Sigmoid colon (tissue), 6 donors: ENCODE measurements at regions not wholly inside any gene's neighbourhood (a gene's known extent, or its start where the extent isn't known, plus 50 kb on each side); places are given as distances from the start of the nearest gene placed in this dataset.

Experiments
- DNase-seq: peaks from one replicate; pipeline ENCODE4 v3.0.0-alpha.2; 2019
- H3K27ac ChIP-seq, 4 donors: fragments of 200-600 bp; sonication (generic); one replicate each; pipeline ENCODE4 v1.5.1; 2016 to 2019; ENCODE audit warnings: mild to moderate bottlenecking in 1 of 4
- H3K27me3 ChIP-seq, 3 donors: fragments of 200-600 bp; sonication (generic); one replicate each; pipeline ENCODE4 v1.5.1; 2019; ENCODE audit warnings: mild to moderate bottlenecking in 1 of 3
- H3K36me3 ChIP-seq, 4 donors: fragments of 200-600 bp; sonication (generic); one replicate each; pipeline ENCODE4 v1.5.1; 2016 to 2019
- H3K4me1 ChIP-seq, 4 donors: fragments of 200-600 bp; sonication (generic); one replicate each; pipeline ENCODE4 v1.5.1; 2017 to 2019
- H3K4me3 ChIP-seq, 4 donors: fragments of 200-600 bp; sonication (generic); one replicate each; pipeline ENCODE4 v1.5.1; 2017 to 2019; ENCODE audit warnings: mild to moderate bottlenecking in 2 of 4, moderate library complexity in 1 of 4
- H3K9me3 ChIP-seq, 4 donors: fragments of 200-600 bp in 3 of 4; sonication (generic) in 3 of 4; one replicate each; pipeline versions ENCODE4 v1.5.1 to v1.6.1; 2013 to 2019
- EP300 ChIP-seq, 4 donors: sonication (generic); formaldehyde crosslinking; IDR thresholded peaks; one replicate each; pipeline ENCODE4 v1.6.1; 2017; ENCODE audit warnings: antibody characterized with exemption in 4 of 4
- POLR2A ChIP-seq, 2 donors: fragments of 450-650 bp; IDR thresholded peaks; one replicate each; pipeline ENCODE4 v1.6.1; 2016; ENCODE audit warnings: antibody characterized with exemption in 2 of 2, mild to moderate bottlenecking in 2 of 2, moderate library complexity in 2 of 2
- POLR2AphosphoS5 ChIP-seq, 4 donors: sonication (generic); formaldehyde crosslinking; IDR thresholded peaks; one replicate each; pipeline ENCODE4 v1.6.1; 2017; ENCODE audit warnings: antibody characterized with exemption in 4 of 4
- WGBS, 2 donors: extraction: QIAGEN DNeasy Blood & Tissue Kit; methylation state at CpG; one replicate each; pipeline ENCODE4 v1.1.7; 2013; 5-methylcytosine and 5-hydroxymethylcytosine counted together
- intact Hi-C: fragments of 100-400 bp; cut with DNase I; formaldehyde crosslinking; loops from one replicate; pipeline ENCODE4 v1.15.1; 2023
- TF ChIP-seq, protein P1 (sequence below), 4 experiments: fragments of 450-650 bp in 3 of 4; fragments of 200-600 bp in 1 of 4; IDR thresholded peaks; one replicate each; pipeline ENCODE4 v1.5.1; 2016 to 2019; ENCODE audit warnings: antibody characterized with exemption in 4 of 4, mild to moderate bottlenecking in 3 of 4, moderate library complexity in 2 of 4
- donor health status: healthy with polysubstance abuse.
- donor health status: healthy.

DNA sequence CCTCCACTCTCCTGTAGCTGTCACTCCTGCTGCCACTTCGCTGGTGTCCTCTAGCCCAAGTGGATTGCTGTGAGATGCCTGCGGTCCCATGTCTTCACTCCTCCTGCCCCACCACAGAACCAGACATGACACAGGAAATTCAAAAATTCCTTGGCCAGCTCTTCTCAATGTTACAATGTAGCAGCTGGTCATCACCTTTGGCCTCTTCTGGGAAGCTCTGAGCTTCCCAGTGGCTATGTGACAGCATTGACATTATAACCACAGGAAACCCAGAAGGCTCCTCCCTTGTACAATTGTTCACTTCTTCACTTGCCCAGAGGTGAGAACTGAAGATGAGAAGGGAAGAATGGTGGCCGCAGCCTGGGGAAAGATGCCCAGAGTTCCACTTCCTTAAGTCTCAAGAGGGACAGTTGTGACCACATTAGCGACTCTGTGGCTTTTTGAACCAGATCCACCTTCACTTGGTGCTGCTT, 76.1 kb upstream of the NAA20 start:
- TF ChIP-seq POLR2A (IDR thresholded peaks at IDR 0.05): no peak
- TF ChIP-seq, protein P1, sequence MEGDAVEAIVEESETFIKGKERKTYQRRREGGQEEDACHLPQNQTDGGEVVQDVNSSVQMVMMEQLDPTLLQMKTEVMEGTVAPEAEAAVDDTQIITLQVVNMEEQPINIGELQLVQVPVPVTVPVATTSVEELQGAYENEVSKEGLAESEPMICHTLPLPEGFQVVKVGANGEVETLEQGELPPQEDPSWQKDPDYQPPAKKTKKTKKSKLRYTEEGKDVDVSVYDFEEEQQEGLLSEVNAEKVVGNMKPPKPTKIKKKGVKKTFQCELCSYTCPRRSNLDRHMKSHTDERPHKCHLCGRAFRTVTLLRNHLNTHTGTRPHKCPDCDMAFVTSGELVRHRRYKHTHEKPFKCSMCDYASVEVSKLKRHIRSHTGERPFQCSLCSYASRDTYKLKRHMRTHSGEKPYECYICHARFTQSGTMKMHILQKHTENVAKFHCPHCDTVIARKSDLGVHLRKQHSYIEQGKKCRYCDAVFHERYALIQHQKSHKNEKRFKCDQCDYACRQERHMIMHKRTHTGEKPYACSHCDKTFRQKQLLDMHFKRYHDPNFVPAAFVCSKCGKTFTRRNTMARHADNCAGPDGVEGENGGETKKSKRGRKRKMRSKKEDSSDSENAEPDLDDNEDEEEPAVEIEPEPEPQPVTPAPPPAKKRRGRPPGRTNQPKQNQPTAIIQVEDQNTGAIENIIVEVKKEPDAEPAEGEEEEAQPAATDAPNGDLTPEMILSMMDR (IDR thresholded peaks at IDR 0.05): no peak
- no peak for TF ChIP-seq EP300 (IDR thresholded peaks at IDR 0.05)
- no peak for TF ChIP-seq POLR2AphosphoS5 (IDR thresholded peaks at IDR 0.05)
- WGBS, 2 donors: 77 to 90% methylated on average over 4 of the region's 4 CpGs
- Histone ChIP-seq H3K4me1 (peaks cover 0 to 20% (median 15%) of the 10 kb centered on the region in 4 donors), H3K27ac (no peak overlapping the region), H3K27me3 (no peaks in the 10 kb centered on the region), H3K4me3 (no peak overlapping the region), H3K36me3 (peaks cover 0 to 18% (median 4%) of the 10 kb centered on the region in 4 donors), H3K9me3 (no peaks in the 10 kb centered on the region)
- no peak for DNase-seq
- intact Hi-C loops: no loop called here

DNA sequence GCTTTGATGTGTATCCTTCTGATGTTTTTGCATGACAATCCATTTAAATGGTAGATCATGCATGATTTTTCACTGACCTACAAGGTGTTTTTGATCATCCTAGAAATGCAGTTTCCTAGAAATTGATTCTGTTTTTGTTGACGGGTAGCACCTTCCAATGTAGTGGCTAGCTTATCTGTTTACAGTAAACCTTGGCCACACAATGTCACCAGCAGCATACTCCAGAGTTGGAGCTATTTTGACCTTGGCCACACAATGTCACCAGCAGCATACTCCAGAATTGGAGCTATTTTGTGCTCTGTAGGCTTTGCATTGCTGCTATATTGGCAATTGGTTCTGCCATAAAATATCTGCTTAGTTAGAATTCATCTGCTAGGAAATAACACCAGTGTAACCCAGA, 74.6 kb upstream of the NAA20 start:
- H3K4me3 ChIP-seq: no peak overlapping the region
- no peaks in the 10 kb centered on the region for H3K27me3 ChIP-seq
- peaks cover 0 to 15% (median 4%) of the 10 kb centered on the region in 4 donors for H3K36me3 ChIP-seq
- 34 to 98% methylated on average over 1 of the region's 1 CpG for WGBS, 2 donors
- intact Hi-C loops: no loop called here
- H3K4me1 ChIP-seq: peaks cover 0 to 22% (median 15%) of the 10 kb centered on the region in 4 donors
- peak overlapping the region; percentile 3 to 59 (median 18) for H3K27ac ChIP-seq
- no peaks in the 10 kb centered on the region for H3K9me3 ChIP-seq
- no peak for DNase-seq
- TF ChIP-seq, protein P1 (IDR thresholded peaks at IDR 0.05): no peak
- TF ChIP-seq POLR2AphosphoS5 (IDR thresholded peaks at IDR 0.05): no peak
- TF ChIP-seq EP300 (IDR thresholded peaks at IDR 0.05): no peak
- TF ChIP-seq POLR2A (IDR thresholded peaks at IDR 0.05): no peak

DNA sequence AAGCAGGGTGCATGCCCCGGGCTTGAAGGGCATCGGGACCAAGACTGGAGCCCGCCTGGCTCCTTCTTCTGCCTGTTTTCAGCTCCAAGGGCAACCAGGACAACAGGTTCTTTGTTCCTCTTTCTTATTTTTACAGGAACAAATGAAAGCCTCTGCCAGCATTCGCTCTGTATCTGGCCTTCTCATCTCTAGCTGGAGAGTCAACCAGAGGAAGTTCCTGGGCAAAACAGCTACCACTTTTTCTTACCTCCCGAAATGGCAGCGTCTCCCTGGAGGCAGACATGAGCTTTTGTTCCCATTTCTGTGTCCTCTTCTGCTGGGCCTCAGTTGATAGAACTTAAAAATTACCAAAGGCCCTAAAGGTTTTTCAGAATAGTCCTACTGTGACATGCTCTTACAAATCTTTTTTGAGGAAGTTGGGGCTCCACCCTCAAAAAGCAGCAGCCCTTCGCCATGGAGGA, 74.1 kb upstream of the NAA20 start:
- Histone ChIP-seq H3K9me3 (no peaks in the 10 kb centered on the region), H3K27ac (peak overlapping the region; percentile 3 to 59 (median 18)), H3K4me3 (no peak overlapping the region), H3K36me3 (peaks cover 0 to 20% (median 5%) of the 10 kb centered on the region in 4 donors), H3K4me1 (peaks cover 0 to 22% (median 15%) of the 10 kb centered on the region in 4 donors), H3K27me3 (no peaks in the 10 kb centered on the region)
- intact Hi-C loops: no loop called here
- WGBS, 2 donors: 32 to 42% methylated on average over 7 of the region's 7 CpGs
- TF ChIP-seq, protein P1 (IDR thresholded peaks at IDR 0.05): no peak
- TF ChIP-seq POLR2A (IDR thresholded peaks at IDR 0.05): no peak
- no peak for TF ChIP-seq POLR2AphosphoS5 (IDR thresholded peaks at IDR 0.05)
- no peak for TF ChIP-seq EP300 (IDR thresholded peaks at IDR 0.05)
- DNase-seq: no peak

DNA sequence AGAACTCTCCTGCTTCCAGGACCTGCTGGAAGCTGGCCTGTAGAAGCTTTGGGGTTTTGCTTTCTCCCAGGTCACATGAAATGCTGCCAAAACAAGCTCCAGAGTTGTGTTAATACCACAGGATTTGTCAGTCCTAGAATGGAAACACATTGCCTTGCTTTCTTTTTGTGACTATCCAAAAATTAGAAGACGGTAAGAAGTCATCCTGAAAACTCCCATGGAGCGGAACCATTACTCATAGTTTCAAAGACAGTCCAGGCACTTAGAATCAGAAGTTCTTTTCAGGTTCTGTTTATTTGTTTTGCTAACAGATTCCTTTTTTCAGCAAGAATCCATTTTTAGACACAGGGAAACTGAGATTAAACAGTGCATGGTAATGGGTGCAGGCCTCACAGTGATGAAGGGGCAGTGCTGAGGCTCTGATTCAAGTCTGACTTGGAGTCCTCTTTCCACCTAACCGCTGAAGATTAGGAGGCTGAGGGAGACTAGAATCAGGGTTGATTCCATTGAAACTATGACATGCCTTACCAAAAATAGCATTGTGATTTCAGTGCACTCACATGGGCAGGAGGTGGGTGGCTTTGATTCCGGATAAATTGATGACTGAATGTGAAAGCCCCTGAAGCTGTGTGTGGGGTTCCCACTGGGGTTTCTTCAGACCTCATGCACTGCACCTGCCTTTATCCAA, 72.2 kb upstream of the NAA20 start:
- no peaks in the 10 kb centered on the region for H3K27me3 ChIP-seq
- 74 to 83% methylated on average over 4 of the region's 4 CpGs for WGBS, 2 donors
- H3K4me3 ChIP-seq: no peak overlapping the region
- TF ChIP-seq EP300 (IDR thresholded peaks at IDR 0.05) (no peak), POLR2AphosphoS5 (IDR thresholded peaks at IDR 0.05) (no peak)
- no peak for DNase-seq
- H3K9me3 ChIP-seq: no peaks in the 10 kb centered on the region
- intact Hi-C loops: no loop called here
- H3K4me1 ChIP-seq: peaks cover 0 to 22% (median 15%) of the 10 kb centered on the region in 4 donors
- H3K27ac ChIP-seq: peak overlapping the region in 3 of 4 donors; percentile 10 to 59 (median 19)
- H3K36me3 ChIP-seq: peaks cover 0 to 21% (median 7%) of the 10 kb centered on the region in 4 donors
